ENCODE measurements at regions not wholly inside any gene's neighbourhood (a gene's known extent, or its start where the extent isn't known, plus 50 kb on each side); places are given as distances from the start of the nearest gene placed in this dataset.

DNA sequence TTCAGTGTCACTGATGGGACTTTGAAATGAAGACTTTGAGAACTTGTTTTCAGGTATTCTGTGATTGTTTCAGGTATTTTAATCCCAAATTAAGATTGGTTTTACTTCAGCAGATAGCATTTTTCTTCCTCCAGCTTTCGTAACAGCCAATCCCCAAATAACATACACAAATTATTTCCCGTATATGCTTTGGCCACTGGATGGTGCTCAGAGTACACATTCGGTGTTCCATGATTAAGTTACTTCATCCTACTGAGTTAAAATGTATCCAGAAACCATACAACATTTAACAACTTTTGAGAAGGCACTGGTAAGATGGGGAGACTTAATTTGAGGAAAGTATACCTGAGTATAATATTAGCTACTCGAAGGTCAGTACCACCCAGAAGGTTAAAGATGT lies 233.4 kb upstream of the FAM47A start:
- TF ChIP-seq, protein P1, sequence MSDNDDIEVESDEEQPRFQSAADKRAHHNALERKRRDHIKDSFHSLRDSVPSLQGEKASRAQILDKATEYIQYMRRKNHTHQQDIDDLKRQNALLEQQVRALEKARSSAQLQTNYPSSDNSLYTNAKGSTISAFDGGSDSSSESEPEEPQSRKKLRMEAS (IDR thresholded peaks at IDR 0.05; ENCODE audit: insufficient read depth, insufficient read length) = no peak
- TF ChIP-seq, protein P2, sequence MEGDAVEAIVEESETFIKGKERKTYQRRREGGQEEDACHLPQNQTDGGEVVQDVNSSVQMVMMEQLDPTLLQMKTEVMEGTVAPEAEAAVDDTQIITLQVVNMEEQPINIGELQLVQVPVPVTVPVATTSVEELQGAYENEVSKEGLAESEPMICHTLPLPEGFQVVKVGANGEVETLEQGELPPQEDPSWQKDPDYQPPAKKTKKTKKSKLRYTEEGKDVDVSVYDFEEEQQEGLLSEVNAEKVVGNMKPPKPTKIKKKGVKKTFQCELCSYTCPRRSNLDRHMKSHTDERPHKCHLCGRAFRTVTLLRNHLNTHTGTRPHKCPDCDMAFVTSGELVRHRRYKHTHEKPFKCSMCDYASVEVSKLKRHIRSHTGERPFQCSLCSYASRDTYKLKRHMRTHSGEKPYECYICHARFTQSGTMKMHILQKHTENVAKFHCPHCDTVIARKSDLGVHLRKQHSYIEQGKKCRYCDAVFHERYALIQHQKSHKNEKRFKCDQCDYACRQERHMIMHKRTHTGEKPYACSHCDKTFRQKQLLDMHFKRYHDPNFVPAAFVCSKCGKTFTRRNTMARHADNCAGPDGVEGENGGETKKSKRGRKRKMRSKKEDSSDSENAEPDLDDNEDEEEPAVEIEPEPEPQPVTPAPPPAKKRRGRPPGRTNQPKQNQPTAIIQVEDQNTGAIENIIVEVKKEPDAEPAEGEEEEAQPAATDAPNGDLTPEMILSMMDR (IDR thresholded peaks at IDR 0.05; ENCODE audit: extremely low read depth in 1 of 2, insufficient read depth in 1 of 2, low read depth in 1 of 2, low read length in 2 of 2) = peak; percentile 35
- TF ChIP-seq EZH2 (IDR thresholded peaks at IDR 0.05; ENCODE audit: borderline replicate concordance, low read depth, low read length, severe bottlenecking) = no peak
- no peak for TF ChIP-seq POLR2AphosphoS5 (IDR thresholded peaks at IDR 0.05; ENCODE audit: insufficient read depth, low read depth, low read length)

More for the DNA sequence above, 233.4 kb upstream of the FAM47A start:
- H3K27me3 ChIP-seq (ENCODE audit: control insufficient read depth in 2 of 2, insufficient read depth in 2 of 2, low read length in 2 of 2) = no peaks in the 10 kb centered on the region
- H3K27ac ChIP-seq (ENCODE audit: insufficient read depth, low read depth, low read length) = no peak overlapping the region
- intact Hi-C loops (cut with micrococcal nuclease) (loop anchor here (1.0 to 10.0 kb wide), 4 partner anchors 213 to 549 kb away; partner anchors contain the start of gene TMEM47), dilution Hi-C loops (cut with MboI; ENCODE audit: extremely low pct_ligation_motif_present, low sequenced_read_pairs) (no loop called here)
- ChIA-PET POLR2A (no interaction called here), CTCF (interaction anchor here (0.6 to 1.6 kb wide), 11 partner anchors 14 to 732 kb away, joined by 3 to 12 read pairs (median 4); no protein-coding TSS in a partner anchor)
- H3K4me1 ChIP-seq (ENCODE audit: control insufficient read depth, extremely low read depth, insufficient read depth, low read length) = no peaks in the 10 kb centered on the region
- H3K9me1 ChIP-seq (replicated peaks; ENCODE audit: control insufficient read depth, extremely low read depth, insufficient read depth, low read length) = no peaks in the 10 kb centered on the region
- DNase-seq (ENCODE audit: low read depth, low spot score) = peak; percentile 65
- BruUV-seq (replicated peaks) = no TSS peak
- H4K20me1 ChIP-seq (replicated peaks; ENCODE audit: control insufficient read depth, extremely low read depth, insufficient read depth, low read length) = no peaks in the 10 kb centered on the region
- no peak overlapping the region for H3K9ac ChIP-seq (replicated peaks; ENCODE audit: extremely low read depth, insufficient read depth, low read length)
- FAIRE-seq = no peak
- H2AFZ ChIP-seq (ENCODE audit: low read depth, low read length) = peak overlapping the region; percentile 41
- H3K4me2 ChIP-seq (ENCODE audit: insufficient read depth, low read length) = no peak overlapping the region
- H3K4me3 ChIP-seq (replicated peaks in 1 of 3; ENCODE audit: insufficient read depth in 1 of 3, low read depth in 1 of 3, low read length in 3 of 3) = no peak overlapping the region
- no peaks in the 10 kb centered on the region for H3K36me3 ChIP-seq (ENCODE audit: control insufficient read depth in 2 of 2, extremely low read depth in 1 of 2, insufficient read depth in 2 of 2, low read length in 2 of 2)
- no peaks in the 10 kb centered on the region for H3K79me2 ChIP-seq (ENCODE audit: control insufficient read depth, insufficient read depth, low read length)
- H3K9me3 ChIP-seq (replicated peaks; ENCODE audit: control insufficient read depth, insufficient read depth, low read length) = no peaks in the 10 kb centered on the region

Data from endothelial cell of umbilical vein (primary cell).